ENCODE measurements at regions not wholly inside any gene's neighbourhood (a gene's known extent, or its start where the extent isn't known, plus 50 kb on each side); places are given as distances from the start of the nearest gene placed in this dataset.
"Not testable (repeated sequence)": the region's sequence is repeated elsewhere in the genome, so short reads cannot be mapped to it uniquely, and the experiment has no call there.

- DNase-seq: no peak
Observed at GRCh38 chr1:239098400-239099037, 287.8 kb upstream of the CHRM3 start.

- no peak for DNase-seq
Observed at GRCh38 chr1:239091537-239091936, 294.8 kb upstream of the CHRM3 start.

- DNase-seq: no peak
Observed at GRCh38 chr1:239084459-239085080, 301.8 kb upstream of the CHRM3 start.

- not testable (repeated sequence) for DNase-seq
Observed at GRCh38 chr1:239081947-239082346, 304.4 kb upstream of the CHRM3 start.

- DNase-seq: no peak
Observed at GRCh38 chr1:239067480-239067879, 318.9 kb upstream of the CHRM3 start.

GRCh38 chr1:239067058-239067457, 319.3 kb upstream of the CHRM3 start:
- no peak for DNase-seq

- no peak for DNase-seq
Observed at GRCh38 chr1:239061770-239062169, 324.6 kb upstream of the CHRM3 start.

- no peak for DNase-seq
Observed at GRCh38 chr1:239058190-239058589, 328.2 kb upstream of the CHRM3 start.

GRCh38 chr1:239056940-239057339, 329.4 kb upstream of the CHRM3 start:
- no peak for DNase-seq

- no peak for DNase-seq
Observed at GRCh38 chr1:239053279-239053678, 333.1 kb upstream of the CHRM3 start.

GRCh38 chr1:239049571-239049970, 336.8 kb upstream of the CHRM3 start:
- no peak for DNase-seq

GRCh38 chr1:239044829-239045228, 341.5 kb upstream of the CHRM3 start:
- no peak for DNase-seq

- no peak for DNase-seq
Observed at GRCh38 chr1:239040523-239040922, 345.8 kb upstream of the CHRM3 start.

GRCh38 chr1:239031310-239031709, 355.1 kb upstream of the CHRM3 start:
- DNase-seq: no peak

- DNase-seq: no peak
Observed at GRCh38 chr1:239025997-239026694, 360.2 kb upstream of the CHRM3 start.

- peak; percentile 5 for DNase-seq
Observed at GRCh38 chr1:239025223-239025622, 361.1 kb upstream of the CHRM3 start.

- DNase-seq: no peak
Observed at GRCh38 chr1:239023732-239024360, 362.5 kb upstream of the CHRM3 start.

GRCh38 chr1:239016337-239016736, 370.0 kb upstream of the CHRM3 start:
- DNase-seq: no peak

- DNase-seq: no peak
Observed at GRCh38 chr1:239011382-239011781, 375.0 kb upstream of the CHRM3 start.

- DNase-seq: no peak
Observed at GRCh38 chr1:239008568-239008967, 377.8 kb upstream of the CHRM3 start.

GRCh38 chr1:239006276-239006675, 380.1 kb upstream of the CHRM3 start:
- DNase-seq: no peak

GRCh38 chr1:238999944-239000343, 386.4 kb upstream of the CHRM3 start:
- DNase-seq: no peak

- no peak for DNase-seq
Observed at GRCh38 chr1:238998577-238998976, 387.8 kb upstream of the CHRM3 start.
